NCI-H748 treated with DMSO at 0.1 percent for 48 hours (cell line): ENCODE measurements at regions not wholly inside any gene's neighbourhood (a gene's known extent, or its start where the extent isn't known, plus 50 kb on each side); places are given as distances from the start of the nearest gene placed in this dataset.

Source experiments
- DNase-seq: peaks from one replicate; lab custom pipeline; 2025; lab: John Stamatoyannopoulos, UW

DNA sequence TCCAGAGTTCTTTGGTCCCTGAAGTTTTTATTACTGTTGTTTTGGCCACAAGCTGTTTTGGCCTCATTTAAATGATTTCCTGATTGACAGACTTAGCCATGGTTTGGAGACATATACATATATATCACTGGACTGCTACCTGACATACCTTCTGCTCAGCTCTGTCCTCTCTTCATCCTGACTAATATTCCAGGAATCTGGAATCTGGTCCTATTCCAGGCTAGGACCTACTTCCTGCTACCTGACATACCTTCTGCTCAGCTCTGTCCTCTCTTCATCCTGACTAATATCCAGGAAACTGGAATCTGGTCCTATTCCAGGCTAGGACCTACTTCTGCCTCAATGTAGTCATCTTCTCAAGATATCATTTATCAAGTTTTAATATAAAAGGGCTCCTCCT is 724.4 kb upstream of the ROBO1 start:
- no peak for DNase-seq

DNA sequence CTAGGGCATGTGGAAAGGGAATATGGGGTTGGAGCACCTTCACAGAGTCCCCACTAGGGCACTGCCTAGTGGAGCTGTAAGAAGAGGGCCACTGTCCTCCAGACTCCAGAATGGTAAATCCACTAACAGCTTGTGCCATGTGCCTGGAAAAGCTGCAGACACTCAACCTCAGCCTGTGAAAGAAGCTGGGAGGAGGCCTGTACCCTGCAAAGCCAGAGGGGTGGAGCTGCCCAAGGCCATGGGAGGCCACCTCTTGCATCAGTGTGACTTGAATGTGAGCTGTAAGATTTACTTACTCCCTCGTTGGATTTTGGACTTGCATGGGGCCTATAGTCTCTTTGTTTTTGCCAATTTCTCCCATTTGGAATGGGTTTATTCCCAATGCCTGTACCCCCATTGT is 705.2 kb upstream of the ROBO1 start:
- no peak for DNase-seq

DNA sequence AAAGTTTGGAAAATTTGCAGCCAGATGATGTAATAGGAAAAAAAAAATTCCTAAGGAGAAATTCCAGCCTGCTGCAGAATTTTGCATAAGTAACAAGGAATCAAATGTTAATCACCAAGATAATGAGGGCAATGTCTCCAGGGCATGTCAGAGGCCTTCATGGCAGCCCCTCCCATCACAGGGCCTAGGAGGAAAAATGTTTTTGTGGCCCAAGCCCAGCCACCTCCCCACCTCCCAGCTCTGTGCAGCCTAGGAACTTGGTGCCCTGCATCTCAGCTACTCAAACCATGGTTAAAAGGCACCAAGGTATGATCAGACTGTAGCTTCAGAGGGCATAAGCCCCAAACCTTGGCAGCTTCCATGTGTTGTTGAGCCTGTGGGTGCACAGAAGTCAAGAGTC is 704.7 kb upstream of the ROBO1 start:
- no peak for DNase-seq

DNA sequence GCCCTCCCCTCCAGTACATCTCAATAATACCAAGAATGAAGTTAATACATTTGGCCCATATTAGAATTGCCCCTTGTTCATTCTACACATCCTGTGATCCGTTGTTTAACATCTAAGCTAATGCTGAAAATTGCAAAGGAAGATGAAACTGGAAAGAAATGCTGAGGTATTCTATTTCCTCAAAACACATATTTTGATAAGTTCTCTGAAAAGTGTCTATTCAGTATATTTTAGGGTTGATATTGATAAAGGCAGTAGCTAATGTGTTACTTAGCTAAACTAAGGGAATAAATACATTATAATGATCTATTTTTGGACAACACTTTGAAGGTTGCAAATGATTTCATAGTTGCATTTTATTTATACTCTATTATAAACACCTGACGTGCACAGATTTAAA is 702.6 kb upstream of the ROBO1 start:
- DNase-seq = no peak

DNA sequence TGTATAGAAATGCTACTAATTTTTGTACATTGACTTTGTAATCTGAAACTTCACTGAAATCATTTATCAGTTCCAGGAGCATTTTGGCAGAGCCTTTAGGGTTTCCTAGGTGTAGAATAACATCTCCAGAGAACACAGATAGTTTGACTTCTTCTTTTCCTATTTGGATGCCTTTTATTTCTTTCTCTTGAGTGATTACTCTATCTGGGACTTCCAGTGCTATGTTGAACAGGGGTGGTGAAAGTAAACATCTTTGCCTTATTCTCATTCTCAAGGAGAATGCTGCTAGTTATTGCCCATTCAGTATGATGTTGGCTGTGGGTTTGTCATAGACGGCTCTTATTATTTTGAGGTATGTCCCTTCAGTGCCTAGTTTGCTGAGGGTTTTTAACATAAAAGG is 697.9 kb upstream of the ROBO1 start:
- no peak for DNase-seq

DNA sequence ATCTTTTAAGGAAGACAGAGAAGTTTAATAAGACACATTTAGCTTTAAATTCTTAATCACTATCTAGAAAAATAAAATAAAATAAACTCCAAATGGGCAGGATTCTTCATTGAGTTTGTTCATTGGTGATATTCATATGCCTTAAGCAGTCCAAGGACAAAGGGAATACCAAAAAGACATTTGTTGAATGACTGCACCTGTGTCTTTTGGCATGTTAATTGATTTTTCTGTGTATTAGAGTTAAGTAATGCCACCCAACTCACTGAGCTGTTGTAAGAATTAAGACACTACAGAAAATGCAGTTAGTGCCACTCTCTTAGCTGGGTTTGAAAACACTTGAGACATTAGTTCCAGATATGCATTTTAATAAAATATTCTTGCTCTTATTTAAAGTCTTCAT is 683.6 kb upstream of the ROBO1 start:
- no peak for DNase-seq

DNA sequence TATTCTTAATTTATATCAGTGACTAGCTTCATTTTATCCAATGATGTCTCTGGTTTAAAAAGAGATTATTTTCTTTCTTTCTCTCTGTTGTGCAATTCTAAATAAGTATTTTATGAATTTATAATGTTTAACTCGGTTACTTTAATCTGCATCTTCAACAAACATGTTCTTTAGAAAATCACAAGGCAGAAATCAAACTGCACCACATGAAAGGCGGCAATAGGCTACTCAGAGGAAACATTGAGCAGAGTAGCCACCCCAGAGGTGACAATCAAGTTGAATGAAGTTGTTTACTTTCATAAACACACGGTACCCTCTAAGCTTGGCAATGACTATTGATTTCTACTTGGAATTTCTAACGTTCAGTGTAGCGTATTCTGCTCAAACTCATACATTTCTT is 677.8 kb upstream of the ROBO1 start:
- DNase-seq = no peak

DNA sequence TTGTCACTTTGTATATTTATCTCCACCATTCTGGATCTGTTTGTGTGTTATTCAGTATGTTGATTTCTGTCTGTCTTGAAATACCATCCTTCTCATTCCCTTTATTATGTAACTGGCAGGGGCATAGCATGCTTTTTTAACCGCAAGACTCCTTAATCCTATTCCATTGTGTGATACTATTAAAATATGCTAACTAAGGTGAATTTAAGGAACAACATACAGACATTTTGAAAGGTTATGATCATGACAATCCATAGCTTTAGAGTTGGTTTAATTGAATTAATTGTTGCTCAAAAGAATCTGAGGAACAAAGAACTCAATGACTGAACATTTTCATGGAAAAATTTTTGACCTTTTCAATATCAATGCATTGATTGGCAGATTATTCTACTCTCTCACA is 677.3 kb upstream of the ROBO1 start:
- DNase-seq = no peak

DNA sequence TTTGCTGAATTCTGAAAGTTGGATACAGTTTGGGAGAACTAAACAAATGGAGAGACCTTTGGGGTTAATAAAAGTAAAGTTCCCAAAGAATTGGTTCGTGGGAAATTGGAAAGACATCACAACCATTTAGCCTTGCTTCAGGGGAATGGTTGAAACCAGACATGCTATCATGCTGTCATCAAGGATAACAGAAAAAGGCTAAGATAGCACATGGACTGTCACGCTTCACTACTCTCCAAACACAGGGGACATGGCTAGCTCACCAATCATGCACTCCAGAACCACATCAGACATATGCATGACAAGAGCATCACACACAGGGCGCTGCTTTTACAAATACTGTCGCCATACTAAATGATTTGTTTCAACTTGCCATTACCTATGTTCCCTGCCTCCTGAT is 671.7 kb upstream of the ROBO1 start:
- DNase-seq = peak; percentile 38

DNA sequence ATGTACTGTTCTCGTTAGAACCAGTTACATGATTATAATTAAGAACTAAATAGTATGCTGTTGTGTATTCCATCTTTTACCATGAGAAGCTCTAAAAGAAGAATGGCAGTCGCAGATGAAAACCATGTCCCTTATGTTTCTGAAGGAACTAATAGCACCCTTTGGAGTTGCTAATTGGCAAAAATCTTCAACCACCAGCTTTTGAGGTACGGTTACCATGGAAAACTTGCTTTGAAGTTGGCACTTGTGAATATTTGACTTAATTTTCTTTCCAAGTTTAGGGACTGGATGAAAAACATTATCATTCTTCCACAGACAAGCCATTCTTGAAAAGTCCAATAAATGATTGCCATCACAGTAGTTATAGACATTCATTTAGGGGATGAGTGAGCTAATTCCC is 666.6 kb upstream of the ROBO1 start:
- DNase-seq = no peak

DNA sequence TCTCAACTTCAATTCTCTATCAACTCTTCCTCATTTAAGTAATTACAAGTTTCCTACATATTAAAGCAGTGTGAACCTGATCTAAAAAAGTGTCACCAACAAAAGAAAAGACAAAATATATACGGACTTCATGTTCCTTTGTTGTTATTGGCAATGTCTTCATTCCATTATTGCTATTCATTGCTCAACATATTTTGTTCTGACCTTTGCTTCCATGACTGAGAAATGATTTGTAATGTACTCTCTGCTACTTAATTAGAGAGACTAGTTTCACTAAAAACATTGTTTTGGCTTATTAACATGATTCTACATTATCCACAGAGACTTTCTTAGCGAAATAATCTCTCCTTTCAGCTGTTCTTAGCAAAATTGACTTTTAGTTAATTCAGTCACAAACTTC is 657.2 kb upstream of the ROBO1 start:
- no peak for DNase-seq

DNA sequence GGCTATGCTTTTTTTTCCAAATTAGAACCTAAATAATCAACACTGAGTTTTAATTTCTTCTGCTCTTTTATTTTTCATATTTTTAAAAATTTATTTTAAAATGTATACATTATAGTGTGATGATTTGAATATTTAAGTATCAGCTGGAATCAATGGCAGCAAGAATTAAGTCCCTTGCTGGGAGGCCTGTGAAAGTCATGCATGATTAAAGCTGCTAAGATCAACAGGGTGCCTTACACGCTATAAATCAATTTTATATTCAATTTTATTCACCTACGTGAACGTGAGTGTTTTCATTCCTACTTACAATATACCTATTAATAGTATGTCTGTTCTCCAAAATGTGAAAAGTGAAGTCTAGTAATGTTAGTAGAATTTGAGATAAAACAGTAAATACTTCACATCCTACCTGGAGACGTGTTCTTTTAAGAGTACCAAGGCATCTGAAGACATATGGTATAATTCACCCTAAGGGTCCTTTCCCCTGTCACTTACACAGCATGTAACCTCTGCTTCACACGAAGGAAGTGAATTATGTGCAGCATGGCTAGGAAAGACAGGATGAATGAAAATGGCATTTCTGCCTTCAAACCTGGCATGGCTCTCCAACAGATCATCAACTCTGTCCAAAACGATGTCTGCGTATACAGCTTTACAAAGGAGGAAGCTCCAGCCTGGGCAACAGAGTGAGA is 640.4 kb upstream of the ROBO1 start:
- no peak for DNase-seq

DNA sequence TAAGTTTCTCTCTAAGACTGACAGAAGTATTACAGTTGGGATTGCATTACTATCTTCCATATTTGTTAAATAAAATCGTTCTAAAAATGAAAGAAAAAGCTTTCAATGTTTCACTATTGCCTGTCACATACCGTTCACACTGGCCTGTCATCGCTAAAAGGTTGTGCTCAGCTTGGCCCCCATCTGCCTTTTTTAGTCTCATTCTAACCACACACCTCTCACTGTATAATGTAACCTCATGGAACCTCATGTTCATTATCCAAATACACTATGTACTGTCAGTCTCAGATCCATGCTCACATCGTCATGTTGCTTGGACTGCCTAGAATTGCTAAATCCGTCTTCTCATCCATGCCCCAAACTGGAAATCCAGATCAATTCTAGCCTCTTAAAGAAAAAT is 637.8 kb upstream of the ROBO1 start:
- no peak for DNase-seq

DNA sequence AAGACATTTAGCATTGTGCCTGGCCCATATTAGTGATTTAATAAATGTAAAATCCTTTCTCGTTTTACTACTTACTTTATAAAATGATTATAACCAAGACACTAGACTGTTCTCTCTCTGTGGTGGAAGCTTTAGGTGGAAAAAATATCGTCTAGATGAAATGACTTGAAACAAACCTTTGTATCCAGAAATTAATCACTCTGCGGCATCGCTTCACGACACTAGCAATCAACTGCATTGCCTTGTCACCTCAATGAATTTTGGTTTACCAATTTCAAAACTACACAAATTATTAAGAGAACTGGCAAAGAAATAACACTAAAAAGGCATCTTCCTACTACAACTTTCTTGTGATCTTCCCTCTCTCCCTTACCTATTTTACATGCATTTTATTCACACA is 627.2 kb upstream of the ROBO1 start:
- DNase-seq = no peak

DNA sequence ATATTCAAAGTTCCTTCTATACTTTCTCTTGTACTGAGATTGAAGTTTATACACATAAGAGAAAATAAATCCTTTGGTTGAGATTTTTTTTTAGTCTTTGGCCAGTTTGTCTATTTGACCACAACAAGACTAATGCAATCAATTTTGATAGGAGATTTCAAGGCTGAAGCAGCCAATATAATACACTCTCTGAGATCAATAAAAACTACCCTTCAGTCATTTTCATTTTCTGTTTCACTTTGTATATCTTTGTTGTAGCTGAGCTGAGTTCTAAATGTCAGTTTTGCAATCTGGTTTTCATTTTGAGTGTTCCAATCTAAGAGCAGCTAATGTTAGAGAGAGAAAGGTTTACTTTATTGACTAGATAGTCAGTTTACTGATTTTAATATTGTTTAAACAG is 623.8 kb upstream of the ROBO1 start:
- DNase-seq = no peak

DNA sequence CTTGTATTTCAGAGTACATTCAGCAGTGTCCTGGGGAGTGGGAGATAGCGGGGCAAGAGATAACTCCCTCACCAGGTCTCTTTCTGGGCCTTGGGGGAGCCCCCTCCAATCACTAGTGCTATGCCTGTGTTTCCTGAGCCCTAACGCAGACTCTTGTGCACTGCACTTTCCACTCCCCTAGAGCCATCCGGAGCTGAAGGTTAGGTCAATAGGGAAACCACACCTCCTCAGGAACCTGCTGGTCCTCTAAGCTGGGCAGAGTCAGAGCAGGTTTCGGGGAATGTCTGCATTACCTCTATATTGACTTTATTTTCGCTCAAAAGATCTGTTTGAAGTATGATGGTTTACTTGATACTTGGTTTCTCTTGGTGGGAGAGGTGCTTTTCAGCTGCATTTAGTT is 617.0 kb upstream of the ROBO1 start:
- DNase-seq = no peak

DNA sequence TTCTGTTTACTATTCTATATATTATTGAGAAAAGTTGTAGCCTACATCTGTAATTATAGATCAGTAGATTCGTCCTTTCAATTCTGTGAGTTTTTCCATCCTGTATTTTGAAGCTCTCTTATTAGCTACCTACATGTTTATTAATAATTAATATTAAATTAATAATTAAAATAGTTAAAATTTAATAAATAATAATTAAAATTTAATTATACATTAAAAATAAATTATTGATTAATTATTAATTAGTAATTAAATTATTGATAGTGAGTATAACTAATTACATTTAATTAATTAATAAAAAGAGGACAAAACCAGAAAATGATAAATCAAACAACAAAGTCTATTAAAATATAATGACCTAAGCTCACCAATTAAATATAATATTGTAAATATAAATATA is 606.6 kb upstream of the ROBO1 start:
- no peak for DNase-seq

DNA sequence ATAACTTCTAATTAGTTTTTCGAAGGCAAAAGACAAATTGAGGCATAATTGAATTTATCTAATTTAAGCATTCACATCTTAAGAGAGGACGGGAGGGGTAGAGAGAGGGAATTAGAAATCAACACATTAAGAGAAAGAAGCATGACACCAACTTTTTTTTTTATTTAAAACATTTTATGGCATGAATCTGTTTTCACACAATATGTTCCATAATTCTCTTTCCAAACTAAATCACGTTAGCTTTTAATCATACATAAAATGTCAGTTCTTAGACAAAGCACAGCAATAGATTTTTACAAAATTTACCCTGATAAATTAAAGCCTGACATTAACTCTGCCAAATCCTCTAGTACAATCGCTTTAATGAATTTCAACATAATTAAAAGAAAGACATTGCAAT is 600.8 kb upstream of the ROBO1 start:
- DNase-seq = no peak

DNA sequence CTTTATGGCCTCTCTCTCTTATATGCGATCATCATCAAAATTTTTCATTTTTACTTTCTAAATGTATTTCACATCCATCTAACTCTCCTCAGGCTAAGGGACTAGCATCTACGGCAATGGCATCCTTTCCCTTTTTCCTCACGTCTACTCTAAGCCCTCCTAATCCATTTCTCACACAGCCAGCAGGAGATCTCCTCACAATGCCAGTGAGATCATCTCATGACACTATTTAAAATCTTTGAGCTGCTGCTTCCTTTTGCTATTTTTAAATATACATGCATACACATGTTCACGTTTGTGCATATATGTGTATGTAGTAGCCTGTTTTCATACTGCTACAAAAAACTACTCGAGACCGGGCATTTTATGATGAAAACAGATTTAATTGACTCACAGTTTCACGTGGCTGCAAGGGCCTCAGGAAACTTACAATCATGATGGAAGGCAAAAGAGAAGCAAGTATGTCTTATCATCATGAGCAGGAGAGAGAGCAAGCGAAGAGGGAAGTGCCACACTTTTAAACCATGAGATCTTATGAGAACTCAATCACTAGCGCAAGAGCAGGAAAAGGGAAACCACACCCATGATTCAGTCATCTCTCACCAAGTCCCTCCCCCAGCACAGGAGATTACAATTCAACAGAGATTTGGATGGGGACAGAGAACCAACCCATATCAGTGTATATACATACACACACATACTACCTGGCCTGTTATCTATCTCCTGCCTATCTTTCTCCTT is 599.2 kb upstream of the ROBO1 start:
- DNase-seq = no peak

DNA sequence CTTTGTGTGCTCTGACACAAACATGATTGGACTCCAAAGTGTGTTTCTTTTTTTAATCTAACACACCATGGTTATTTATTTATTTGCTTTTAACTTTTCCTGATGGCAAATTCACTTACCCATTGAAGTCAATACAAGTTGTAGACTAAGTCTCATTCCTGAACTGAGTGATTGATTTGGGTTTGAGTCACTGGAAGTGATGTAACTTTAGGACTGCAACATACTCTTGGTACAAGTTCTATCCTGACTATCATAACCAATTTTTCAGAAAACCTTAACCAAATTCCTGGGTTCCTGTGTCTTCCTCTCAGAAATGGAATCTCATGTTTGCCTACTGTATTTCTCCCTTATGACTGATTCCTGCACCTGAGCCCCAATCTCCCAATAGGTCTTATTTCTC is 590.0 kb upstream of the ROBO1 start:
- DNase-seq = no peak

DNA sequence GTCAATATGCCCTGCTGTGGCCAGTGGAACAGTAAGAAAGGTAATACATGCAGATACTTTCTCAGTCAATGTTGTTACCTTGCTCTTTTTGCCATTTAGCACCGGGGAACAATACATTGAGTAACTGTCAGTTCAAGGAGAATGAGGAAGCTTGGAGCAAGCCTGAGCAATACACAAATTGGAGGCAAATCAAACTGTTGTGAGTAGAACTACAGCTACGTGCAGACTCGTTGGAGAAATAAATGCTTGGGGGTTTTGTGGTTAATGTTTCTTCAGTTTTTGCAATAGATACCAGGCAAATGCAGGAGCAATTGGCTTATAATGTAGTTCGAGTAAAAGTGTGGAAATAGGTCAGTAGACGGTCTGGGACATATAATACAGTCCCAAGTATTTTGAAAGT is 587.3 kb upstream of the ROBO1 start:
- no peak for DNase-seq

DNA sequence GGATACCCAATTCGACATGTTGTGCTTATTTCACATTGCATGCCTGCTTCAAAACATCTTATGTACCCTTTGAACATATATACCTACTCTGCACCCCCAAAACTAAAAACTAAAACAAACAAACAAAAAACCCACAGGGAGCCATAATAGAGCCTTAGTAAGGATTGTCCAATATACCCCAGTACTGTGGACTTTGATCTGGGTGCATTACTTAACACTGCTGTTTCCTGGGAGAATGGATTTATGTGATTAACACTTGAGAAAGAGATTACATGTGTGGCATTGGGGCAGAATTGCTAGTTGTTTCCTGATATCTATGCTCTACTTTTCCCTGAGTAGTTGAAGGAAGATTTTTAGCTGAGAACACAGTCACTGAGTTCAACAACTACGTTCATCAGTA is 583.4 kb upstream of the ROBO1 start:
- DNase-seq = no peak

DNA sequence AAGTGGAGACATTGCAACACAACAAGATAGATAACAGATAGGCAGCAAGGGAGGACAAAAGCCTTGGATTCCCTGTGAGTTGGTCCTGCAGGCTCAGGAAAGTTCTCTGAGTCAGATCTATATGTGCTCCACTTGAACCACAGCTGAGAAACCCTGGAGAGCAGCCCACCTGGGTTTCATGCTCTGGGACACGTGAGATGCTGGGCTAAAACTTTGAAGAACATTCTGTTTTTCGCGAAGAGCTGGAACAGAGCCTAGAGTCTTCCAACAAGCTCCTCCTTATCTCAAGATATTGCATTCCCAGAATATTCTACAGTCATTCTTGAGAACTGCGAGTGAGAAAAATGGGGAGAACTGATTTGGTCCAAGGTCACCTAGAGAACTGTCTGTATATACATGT is 583.0 kb upstream of the ROBO1 start:
- no peak for DNase-seq

DNA sequence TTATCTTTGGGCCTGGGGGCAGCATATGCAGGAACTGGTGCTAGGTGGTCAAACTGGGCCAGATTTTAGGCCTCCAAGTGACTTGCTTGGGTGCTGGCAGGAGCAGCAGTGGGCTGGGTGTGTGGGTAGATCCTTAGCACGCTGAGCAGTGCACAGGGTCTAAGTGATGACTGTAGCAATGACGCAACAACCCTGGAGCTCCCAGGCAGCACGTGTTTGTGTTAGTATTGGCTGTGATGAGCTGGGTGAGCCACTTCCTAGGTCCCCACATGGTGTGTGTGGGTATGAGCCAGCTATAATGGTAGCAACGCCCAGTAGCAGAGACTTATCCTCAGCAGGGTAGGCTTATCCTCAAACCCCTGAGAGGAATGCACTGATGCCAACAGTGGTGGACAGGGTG is 570.6 kb upstream of the ROBO1 start:
- no peak for DNase-seq
